ES-I3 (cell line): ENCODE measurements at regions not wholly inside any gene's neighbourhood (a gene's known extent, or its start where the extent isn't known, plus 50 kb on each side); places are given as distances from the start of the nearest gene placed in this dataset.
"Not testable (repeated sequence)": the region's sequence is repeated elsewhere in the genome, so short reads cannot be mapped to it uniquely, and the experiment has no call there.

ENCODE experiments used
- H3K36me3 ChIP-seq: 2 replicates; pipeline ENCODE4 v1.6.1; 2013; ENCODE audit warnings: mild to moderate bottlenecking, low read length, control low read depth, moderate library complexity; ENCODE audit not compliant: insufficient read depth
- H3K4me1 ChIP-seq: 2 replicates; pipeline ENCODE4 v1.6.1; 2013; ENCODE audit warnings: mild to moderate bottlenecking, control low read depth, low read length; ENCODE audit not compliant: insufficient read depth
- H3K9ac ChIP-seq: 2 replicates; pipeline ENCODE4 v1.6.1; 2013; ENCODE audit warnings: low read depth, mild to moderate bottlenecking, low read length, moderate library complexity
- H3K9me3 ChIP-seq: 2 replicates; pipeline ENCODE4 v1.6.1; 2013; ENCODE audit warnings: mild to moderate bottlenecking, low read length, moderate library complexity; ENCODE audit not compliant: control insufficient read depth, insufficient read depth

- H3K9me3 ChIP-seq, H3K36me3 ChIP-seq, H3K9ac ChIP-seq, H3K4me1 ChIP-seq: not testable (repeated sequence)
Measured at GRCh38 chr16:16770717-16771116, 391.8 kb downstream of the NPIPA7 start.

GRCh38 chr16:16774389-16774788, 395.4 kb downstream of the NPIPA7 start:
- no peak overlapping the region for H3K9ac ChIP-seq
- no peaks in the 10 kb centered on the region for H3K36me3 ChIP-seq
- no peaks in the 10 kb centered on the region for H3K4me1 ChIP-seq
- peaks cover 3% of the 10 kb centered on the region for H3K9me3 ChIP-seq

DNA sequence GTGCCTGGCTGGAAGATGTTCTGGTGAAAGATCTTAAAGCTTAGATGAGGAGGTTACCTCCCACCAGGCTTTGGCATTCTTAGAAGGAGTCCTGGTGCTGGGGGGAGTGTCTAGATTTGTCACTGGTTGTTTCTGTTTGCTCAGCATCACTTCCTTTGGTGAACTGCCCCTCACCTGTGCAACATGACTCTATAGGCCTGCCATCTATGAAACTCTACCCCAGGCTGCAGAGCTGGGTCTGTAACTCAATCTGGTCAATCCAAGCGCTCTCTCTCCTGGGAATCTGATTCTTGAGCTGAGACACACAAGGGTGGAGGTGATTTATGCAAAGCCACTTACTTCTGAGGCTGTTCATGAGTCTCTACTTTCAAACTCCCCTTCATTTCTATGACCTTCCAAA, 399.4 kb downstream of the NPIPA7 start:
- Histone ChIP-seq H3K36me3 (no peaks in the 10 kb centered on the region), H3K4me1 (0 out of 2 replicates have a peak, but pooled peaks cover 2% of the 10 kb centered on the region), H3K9ac (no peak overlapping the region), H3K9me3 (peaks cover 3% of the 10 kb centered on the region)

GRCh38 chr16:16780588-16780987, 401.6 kb downstream of the NPIPA7 start:
- Histone ChIP-seq H3K4me1 (peaks cover 12% of the 10 kb centered on the region; the same call in 1 of the 2 replicates), H3K9me3 (peaks cover 3% of the 10 kb centered on the region), H3K9ac (no peak overlapping the region), H3K36me3 (no peaks in the 10 kb centered on the region)

- H3K36me3 ChIP-seq: no peaks in the 10 kb centered on the region
- peaks cover 3% of the 10 kb centered on the region for H3K9me3 ChIP-seq
- no peak overlapping the region for H3K9ac ChIP-seq
- H3K4me1 ChIP-seq: peaks cover 12% of the 10 kb centered on the region; the same call in 1 of the 2 replicates
Measured at GRCh38 chr16:16782153-16782552, 403.2 kb downstream of the NPIPA7 start.

DNA sequence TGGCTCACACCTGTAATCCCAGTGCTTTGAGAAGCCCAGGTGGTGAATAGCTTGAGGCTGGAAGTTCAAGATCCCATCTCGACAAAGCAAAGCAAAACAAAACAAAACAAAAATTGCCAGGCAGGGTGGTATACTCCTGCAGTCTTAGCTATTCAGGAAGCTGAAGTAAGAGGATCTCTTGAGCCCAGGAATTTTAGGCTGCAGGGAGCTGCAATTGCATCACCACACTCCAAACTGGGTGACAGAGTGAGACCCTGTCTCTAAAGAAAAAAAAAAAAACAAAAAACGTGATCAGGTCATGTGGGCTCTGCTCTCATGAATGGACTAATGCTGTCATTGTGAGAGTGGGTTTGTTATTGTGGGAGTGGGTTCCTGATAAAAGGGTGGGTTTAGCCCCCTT, 409.1 kb downstream of the NPIPA7 start:
- Histone ChIP-seq H3K9ac (no peak overlapping the region), H3K9me3 (peaks cover 7% of the 10 kb centered on the region), H3K36me3 (no peaks in the 10 kb centered on the region), H3K4me1 (peaks cover 12% of the 10 kb centered on the region; the same call in 1 of the 2 replicates)

GRCh38 chr16:16790597-16790996, 411.7 kb downstream of the NPIPA7 start:
- H3K9ac ChIP-seq: no peak overlapping the region
- no peaks in the 10 kb centered on the region for H3K36me3 ChIP-seq
- peaks cover 7% of the 10 kb centered on the region for H3K9me3 ChIP-seq
- no peaks in the 10 kb centered on the region for H3K4me1 ChIP-seq

DNA sequence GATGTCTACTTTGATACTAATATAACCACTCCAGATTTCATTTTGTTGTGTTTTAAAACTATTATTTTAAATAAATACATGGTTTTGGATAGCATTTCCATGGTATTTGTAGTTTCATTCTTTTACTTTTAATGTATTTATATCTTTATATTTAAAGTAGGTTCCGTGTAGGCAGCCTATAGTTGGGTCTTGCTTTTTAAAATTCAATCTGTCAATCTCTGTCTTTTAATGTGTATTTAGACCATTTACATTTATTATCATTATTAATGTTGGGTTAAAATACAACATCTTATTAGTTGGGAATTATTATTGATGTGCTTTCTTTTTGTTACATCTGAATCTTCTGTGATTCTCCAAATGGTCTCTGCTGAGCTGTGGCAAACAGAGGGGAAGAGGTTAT, 412.1 kb downstream of the NPIPA7 start:
- H3K4me1 ChIP-seq: no peaks in the 10 kb centered on the region
- no peak overlapping the region for H3K9ac ChIP-seq
- H3K36me3 ChIP-seq: no peaks in the 10 kb centered on the region
- peaks cover 7% of the 10 kb centered on the region for H3K9me3 ChIP-seq

- Histone ChIP-seq H3K9me3 (no peaks in the 10 kb centered on the region), H3K9ac (no peak overlapping the region), H3K4me1 (no peaks in the 10 kb centered on the region), H3K36me3 (no peaks in the 10 kb centered on the region)
Measured at GRCh38 chr16:16797239-16797638, 418.3 kb downstream of the NPIPA7 start.

GRCh38 chr16:16798504-16798903, 419.6 kb downstream of the NPIPA7 start:
- H3K4me1 ChIP-seq: no peaks in the 10 kb centered on the region
- H3K9ac ChIP-seq: no peak overlapping the region
- H3K36me3 ChIP-seq: no peaks in the 10 kb centered on the region
- H3K9me3 ChIP-seq: no peaks in the 10 kb centered on the region

- no peaks in the 10 kb centered on the region for H3K36me3 ChIP-seq
Measured at GRCh38 chr16:16805809-16806208, 426.9 kb downstream of the NPIPA7 start.

GRCh38 chr16:16815641-16816040, 436.7 kb downstream of the NPIPA7 start:
- H3K9me3 ChIP-seq: peaks cover 3% of the 10 kb centered on the region; the same call in 1 of the 2 replicates
- no peaks in the 10 kb centered on the region for H3K4me1 ChIP-seq
- H3K9ac ChIP-seq: no peak overlapping the region
- H3K36me3 ChIP-seq: no peaks in the 10 kb centered on the region

More at GRCh38 chr16:16805809-16806208, 426.9 kb downstream of the NPIPA7 start:
- no peaks in the 10 kb centered on the region for H3K9me3 ChIP-seq
- no peaks in the 10 kb centered on the region for H3K4me1 ChIP-seq
- no peak overlapping the region for H3K9ac ChIP-seq

DNA sequence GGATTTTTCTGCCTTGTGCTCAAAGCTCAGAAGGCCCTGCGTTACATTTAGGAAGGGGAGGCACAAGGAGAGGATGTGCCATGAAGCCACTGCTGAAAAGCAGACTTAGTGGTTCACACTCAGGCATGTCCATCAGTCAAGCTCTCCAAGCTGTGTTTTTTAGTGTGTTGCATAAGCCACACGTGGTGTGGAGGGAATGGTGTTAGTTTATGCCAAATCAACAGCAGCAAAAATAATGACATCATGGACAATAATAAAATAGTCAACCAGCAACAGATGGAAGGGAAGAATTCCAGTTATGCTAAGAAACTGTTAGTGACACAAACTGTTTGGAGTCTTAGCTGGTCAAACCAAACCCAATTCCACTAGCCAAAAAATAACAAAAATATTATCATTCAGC, 438.3 kb downstream of the NPIPA7 start:
- peaks cover 8% of the 10 kb centered on the region; the same call in 1 of the 2 replicates for H3K9me3 ChIP-seq
- H3K9ac ChIP-seq: no peak overlapping the region
- H3K36me3 ChIP-seq: no peaks in the 10 kb centered on the region
- no peaks in the 10 kb centered on the region for H3K4me1 ChIP-seq

- no peak overlapping the region for H3K9ac ChIP-seq
- peaks cover 8% of the 10 kb centered on the region; the same call in 1 of the 2 replicates for H3K9me3 ChIP-seq
- H3K36me3 ChIP-seq: no peaks in the 10 kb centered on the region
- H3K4me1 ChIP-seq: no peaks in the 10 kb centered on the region
Measured at GRCh38 chr16:16821261-16821660, 442.3 kb downstream of the NPIPA7 start.

- no peaks in the 10 kb centered on the region for H3K36me3 ChIP-seq
- H3K4me1 ChIP-seq: peaks cover 9% of the 10 kb centered on the region
- H3K9ac ChIP-seq: no peak overlapping the region
- H3K9me3 ChIP-seq: no peaks in the 10 kb centered on the region
Measured at GRCh38 chr16:16828913-16829398, 450.0 kb downstream of the NPIPA7 start.

- H3K4me1 ChIP-seq: peaks cover 9% of the 10 kb centered on the region
Measured at GRCh38 chr16:16830401-16830800, 451.5 kb downstream of the NPIPA7 start.

More at GRCh38 chr16:16830401-16830800, 451.5 kb downstream of the NPIPA7 start:
- Histone ChIP-seq H3K9ac (no peak overlapping the region), H3K36me3 (no peaks in the 10 kb centered on the region), H3K9me3 (no peaks in the 10 kb centered on the region)
